HG02938 (cell line): ENCODE measurements at regions not wholly inside any gene's neighbourhood (a gene's known extent, or its start where the extent isn't known, plus 50 kb on each side); places are given as distances from the start of the nearest gene placed in this dataset.

ENCODE experiments used
- ATAC-seq: cut with Tn5 transposase; IDR thresholded peaks from one replicate; pipeline ENCODE4 v1.9.1; 2021; ENCODE audit warnings: mild to moderate bottlenecking, moderate library complexity; ENCODE audit not compliant: unreplicated experiment

GRCh38 chr18:57991552-57991951 is 52.5 kb upstream of the NEDD4L start:
- ATAC-seq = no peak

GRCh38 chr18:57989536-57989935 is 54.5 kb upstream of the NEDD4L start:
- ATAC-seq = no peak

- no peak for ATAC-seq
Measured at GRCh38 chr18:57984490-57985115, 59.4 kb upstream of the NEDD4L start.

GRCh38 chr18:57983965-57984364 is 60.1 kb upstream of the NEDD4L start:
- no peak for ATAC-seq

- no peak for ATAC-seq
Measured at GRCh38 chr18:57983472-57983871, 60.6 kb upstream of the NEDD4L start.

- ATAC-seq = no peak
Measured at GRCh38 chr18:57982372-57983021, 61.5 kb upstream of the NEDD4L start.

- no peak for ATAC-seq
Measured at GRCh38 chr18:57981308-57982028, 62.6 kb upstream of the NEDD4L start.

DNA sequence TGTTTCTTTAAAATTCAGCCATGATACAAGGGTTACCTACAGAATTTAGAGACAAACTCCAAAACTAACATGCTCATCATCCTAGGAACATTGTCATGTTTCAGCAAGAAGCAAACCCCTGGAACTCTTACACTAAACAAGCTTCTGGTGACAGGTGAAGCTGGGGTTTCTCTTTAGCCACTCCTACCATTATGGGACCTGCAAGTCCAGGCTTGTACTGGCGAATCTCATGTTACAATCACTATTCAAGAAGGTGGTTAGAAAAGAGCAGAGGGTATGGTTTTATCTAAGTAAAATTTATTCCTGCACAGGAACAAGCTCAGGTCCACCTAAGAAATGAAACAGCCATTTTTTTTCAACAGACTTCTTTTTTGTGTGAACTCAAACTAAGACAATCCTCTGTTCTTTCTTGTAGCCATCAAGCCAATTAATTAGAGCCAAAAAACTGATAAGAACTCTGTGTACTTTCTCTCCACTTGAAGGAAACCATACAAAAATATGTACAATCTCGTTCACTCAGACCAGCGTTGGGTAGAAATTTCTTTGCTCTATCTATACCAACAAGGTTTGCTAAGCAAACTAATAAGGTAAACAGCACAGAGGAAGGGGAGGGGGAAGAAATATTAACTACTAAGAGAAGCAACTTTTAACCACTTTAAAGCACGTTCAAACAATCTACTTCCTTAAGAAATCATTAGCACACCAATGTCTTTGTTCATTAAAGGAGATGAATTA is 63.3 kb upstream of the NEDD4L start:
- no peak for ATAC-seq

GRCh38 chr18:57976230-57976773 is 67.7 kb upstream of the NEDD4L start:
- ATAC-seq = no peak

DNA sequence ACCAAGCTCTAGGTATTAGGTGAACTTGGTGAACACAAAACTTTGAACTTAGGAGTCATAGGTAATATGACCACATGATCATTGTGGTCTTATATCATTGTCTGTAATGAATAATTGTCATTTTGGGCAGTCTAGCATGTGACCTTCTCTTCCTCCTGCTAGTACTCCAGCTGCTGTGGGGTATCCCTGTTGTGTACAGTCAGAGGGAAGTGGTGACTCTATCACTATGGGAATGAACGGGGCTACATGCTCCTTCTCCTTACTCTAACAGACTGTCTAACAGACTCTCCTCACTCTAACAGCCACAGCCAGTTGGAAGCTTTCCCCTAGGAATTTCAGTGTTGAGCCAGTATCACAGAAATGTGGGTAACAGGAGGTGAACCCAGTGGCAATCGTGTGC is 68.2 kb upstream of the NEDD4L start:
- no peak for ATAC-seq

- no peak for ATAC-seq
Measured at GRCh38 chr18:57974585-57975265, 69.3 kb upstream of the NEDD4L start.

- no peak for ATAC-seq
Measured at GRCh38 chr18:57973889-57974288, 70.1 kb upstream of the NEDD4L start.

DNA sequence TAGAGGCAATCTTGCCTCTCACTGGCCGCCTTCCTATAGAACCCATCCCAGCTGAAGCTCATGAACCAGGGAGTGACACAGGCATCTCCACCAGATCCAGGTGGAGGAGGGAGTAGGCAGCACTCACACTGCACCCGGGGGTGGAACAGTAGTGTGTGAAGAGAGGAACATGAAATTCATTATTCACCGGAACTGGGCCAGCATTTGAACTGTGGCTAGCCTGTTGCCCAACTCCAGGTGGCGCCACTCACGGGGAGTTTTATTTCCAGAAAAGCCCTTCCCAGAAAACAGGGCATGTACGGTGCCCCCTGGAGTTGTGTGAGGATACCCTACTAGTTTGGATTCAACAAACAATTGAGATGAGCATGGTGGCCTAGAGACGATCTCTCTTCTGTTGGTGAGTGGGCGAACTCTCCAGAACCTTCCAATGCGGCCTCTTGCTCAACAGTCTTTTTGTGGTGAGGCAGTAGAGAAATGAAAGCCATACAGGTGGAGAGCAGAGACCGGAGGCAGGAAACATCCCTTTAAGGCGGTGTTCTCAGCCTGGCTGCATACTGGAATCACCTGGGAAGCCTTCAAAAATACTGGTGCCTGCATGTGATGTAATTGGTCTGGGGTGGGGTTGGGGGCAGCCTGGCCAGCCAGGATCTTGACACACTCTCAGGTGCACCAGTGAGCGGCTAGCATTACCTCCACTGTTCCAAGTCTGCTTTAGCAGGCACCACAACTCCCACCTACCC is 73.5 kb upstream of the NEDD4L start:
- ATAC-seq = no peak

DNA sequence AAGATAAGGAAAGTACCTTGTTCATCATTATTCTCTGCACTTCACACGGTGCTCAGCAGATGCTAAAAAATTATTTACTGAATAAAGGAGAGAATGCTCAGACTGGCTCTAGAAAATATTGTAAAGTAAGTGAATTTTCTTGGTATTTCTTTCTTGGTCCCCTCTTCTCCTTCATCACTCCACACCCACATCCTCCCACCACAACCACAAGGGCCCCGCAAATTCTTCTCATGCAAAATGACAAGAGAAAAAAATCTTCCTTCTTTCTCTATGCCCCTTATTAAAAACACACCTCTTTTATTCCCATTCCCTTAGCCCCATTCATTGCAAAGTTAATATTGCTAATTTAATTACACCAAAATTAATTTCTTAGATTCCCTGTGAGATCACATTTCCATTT is 74.2 kb upstream of the NEDD4L start:
- no peak for ATAC-seq

DNA sequence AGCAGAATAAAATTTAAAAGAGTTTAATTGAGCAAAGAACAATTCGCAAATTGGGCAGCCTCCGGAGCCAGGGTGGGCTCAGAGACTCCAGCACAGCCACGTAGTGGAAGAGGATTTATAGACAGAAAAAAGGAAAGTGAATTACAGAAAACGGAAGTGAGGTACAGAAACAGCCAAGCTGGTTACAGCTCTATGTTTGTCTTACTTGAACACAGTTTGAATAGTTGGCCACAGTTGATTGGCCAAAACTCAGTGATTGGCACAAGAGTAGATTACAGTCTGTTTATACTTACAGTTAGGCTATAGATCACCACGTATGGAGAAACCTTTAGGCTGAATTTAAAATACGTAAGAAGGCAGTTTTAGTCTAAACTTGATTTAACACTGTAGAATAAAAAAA is 78.8 kb upstream of the NEDD4L start:
- no peak for ATAC-seq

- ATAC-seq = no peak
Measured at GRCh38 chr18:57961876-57962505, 82.0 kb upstream of the NEDD4L start.

DNA sequence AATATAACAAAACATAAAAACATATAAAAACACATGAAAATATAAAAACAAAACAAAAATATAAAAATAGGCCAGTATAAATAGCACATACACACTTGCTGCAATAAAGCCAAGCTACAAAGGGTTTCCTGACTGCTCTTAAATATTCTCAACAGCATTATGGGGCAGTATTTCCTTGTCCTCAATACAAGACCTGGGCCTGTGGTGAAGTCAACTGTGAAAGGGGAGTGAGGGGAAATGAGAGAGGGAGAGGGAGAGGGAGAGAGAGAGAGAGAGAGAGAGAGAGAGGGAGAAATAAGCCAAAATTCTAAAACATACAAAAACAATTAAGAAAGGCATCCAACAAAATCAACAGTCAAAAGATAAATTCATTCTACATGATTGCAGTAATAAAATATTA is 82.6 kb upstream of the NEDD4L start:
- no peak for ATAC-seq

GRCh38 chr18:57959278-57959677 is 84.7 kb upstream of the NEDD4L start:
- ATAC-seq = no peak

GRCh38 chr18:57957210-57957609 is 86.8 kb upstream of the NEDD4L start:
- ATAC-seq = no peak

DNA sequence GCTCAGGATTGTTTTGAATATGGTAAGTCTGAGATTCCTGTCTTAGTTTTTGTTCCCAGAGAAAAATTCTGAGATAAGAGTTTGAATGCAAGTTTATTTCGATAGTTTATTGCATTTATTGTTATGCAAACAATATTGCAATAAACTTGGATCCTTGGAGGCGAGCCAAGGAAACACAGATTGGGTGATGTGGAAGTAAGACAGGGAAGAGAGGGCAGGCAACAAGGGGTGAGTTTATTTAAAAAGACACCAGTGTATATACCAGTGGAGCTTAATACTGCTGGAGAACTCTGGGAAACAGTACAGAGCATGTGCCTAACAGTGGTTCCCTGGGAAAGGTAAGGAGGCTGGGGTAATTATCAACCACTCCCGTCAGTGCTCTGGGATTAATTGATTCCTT is 87.5 kb upstream of the NEDD4L start:
- no peak for ATAC-seq
